Jurkat, Clone E6-1 (cell line): ENCODE measurements at regions not wholly inside any gene's neighbourhood (a gene's known extent, or its start where the extent isn't known, plus 50 kb on each side); places are given as distances from the start of the nearest gene placed in this dataset.

Source experiments
- DNase-seq: peaks from one replicate; pipeline ENCODE4 v3.0.0-alpha.2; 2011; ENCODE audit warnings: low read depth, low spot score
- H3K4me3 ChIP-seq: 2 replicates; pipeline ENCODE4 v1.5.1; 2011; ENCODE audit warnings: mild to moderate bottlenecking, low read length, control low read depth, moderate library complexity

GRCh38 chr7:125147047-125147446 lies 217.4 kb upstream of the POT1 start:
- H3K4me3 ChIP-seq, result no peak overlapping the region
- no peak for DNase-seq

- no peak overlapping the region for H3K4me3 ChIP-seq
- DNase-seq, result no peak
Measured at GRCh38 chr7:125136755-125137532, 207.3 kb upstream of the POT1 start.

- no peak overlapping the region for H3K4me3 ChIP-seq
- DNase-seq, result no peak
Measured at GRCh38 chr7:125136341-125136740, 206.7 kb upstream of the POT1 start.

GRCh38 chr7:125130173-125130572 lies 200.5 kb upstream of the POT1 start:
- no peak overlapping the region for H3K4me3 ChIP-seq
- no peak for DNase-seq

- H3K4me3 ChIP-seq, result no peak overlapping the region
- DNase-seq, result no peak
Measured at GRCh38 chr7:125127304-125127703, 197.7 kb upstream of the POT1 start.

GRCh38 chr7:125126376-125126775 lies 196.8 kb upstream of the POT1 start:
- no peak overlapping the region for H3K4me3 ChIP-seq
- DNase-seq, result no peak

GRCh38 chr7:125125315-125125714 lies 195.7 kb upstream of the POT1 start:
- DNase-seq, result no peak
- H3K4me3 ChIP-seq, result no peak overlapping the region

GRCh38 chr7:125122173-125122572 lies 192.5 kb upstream of the POT1 start:
- DNase-seq, result no peak
- no peak overlapping the region for H3K4me3 ChIP-seq

- no peak for DNase-seq
- H3K4me3 ChIP-seq, result no peak overlapping the region
Measured at GRCh38 chr7:125119559-125120115, 190.0 kb upstream of the POT1 start.

- no peak for DNase-seq
- no peak overlapping the region for H3K4me3 ChIP-seq
Measured at GRCh38 chr7:125118444-125118843, 188.8 kb upstream of the POT1 start.

- no peak overlapping the region for H3K4me3 ChIP-seq
- no peak for DNase-seq
Measured at GRCh38 chr7:125112850-125113249, 183.2 kb upstream of the POT1 start.

- DNase-seq, result no peak
- no peak overlapping the region for H3K4me3 ChIP-seq
Measured at GRCh38 chr7:125099519-125099918, 169.9 kb upstream of the POT1 start.

- no peak for DNase-seq
- no peak overlapping the region for H3K4me3 ChIP-seq
Measured at GRCh38 chr7:125098377-125098970, 168.8 kb upstream of the POT1 start.

- no peak for DNase-seq
Measured at GRCh38 chr7:125090596-125090995, 161.0 kb upstream of the POT1 start.

GRCh38 chr7:125089171-125089570 lies 159.5 kb upstream of the POT1 start:
- no peak for DNase-seq
- H3K4me3 ChIP-seq, result no peak overlapping the region

More at GRCh38 chr7:125090596-125090995, 161.0 kb upstream of the POT1 start:
- no peak overlapping the region for H3K4me3 ChIP-seq

- DNase-seq, result no peak
- no peak overlapping the region for H3K4me3 ChIP-seq
Measured at GRCh38 chr7:125088555-125088954, 158.9 kb upstream of the POT1 start.

GRCh38 chr7:125085084-125085483 lies 155.5 kb upstream of the POT1 start:
- no peak for DNase-seq

GRCh38 chr7:125084196-125084595 lies 154.6 kb upstream of the POT1 start:
- DNase-seq, result no peak
- H3K4me3 ChIP-seq, result no peak overlapping the region

More at GRCh38 chr7:125085084-125085483, 155.5 kb upstream of the POT1 start:
- no peak overlapping the region for H3K4me3 ChIP-seq

GRCh38 chr7:125074141-125074540 lies 144.5 kb upstream of the POT1 start:
- no peak overlapping the region for H3K4me3 ChIP-seq
- DNase-seq, result no peak

- DNase-seq, result no peak
- H3K4me3 ChIP-seq, result no peak overlapping the region
Measured at GRCh38 chr7:125065546-125065945, 135.9 kb upstream of the POT1 start.

GRCh38 chr7:125065001-125065400 lies 135.4 kb upstream of the POT1 start:
- no peak for DNase-seq
- H3K4me3 ChIP-seq, result no peak overlapping the region
